VCaP (cell line): ENCODE measurements at regions not wholly inside any gene's neighbourhood (a gene's known extent, or its start where the extent isn't known, plus 50 kb on each side); places are given as distances from the start of the nearest gene placed in this dataset.

ENCODE experiments used
- H3K27ac ChIP-seq: fragments of 450-650 bp; 2 replicates; pipeline ENCODE4 v1.5.1; 2017
- TF ChIP-seq, protein P1 (sequence below): fragments of 450-650 bp; conservative IDR thresholded peaks from 2 replicates; pipeline ENCODE4 v1.5.1; 2017; ENCODE audit warnings: mild to moderate bottlenecking, moderate library complexity

- TF ChIP-seq, protein P1, sequence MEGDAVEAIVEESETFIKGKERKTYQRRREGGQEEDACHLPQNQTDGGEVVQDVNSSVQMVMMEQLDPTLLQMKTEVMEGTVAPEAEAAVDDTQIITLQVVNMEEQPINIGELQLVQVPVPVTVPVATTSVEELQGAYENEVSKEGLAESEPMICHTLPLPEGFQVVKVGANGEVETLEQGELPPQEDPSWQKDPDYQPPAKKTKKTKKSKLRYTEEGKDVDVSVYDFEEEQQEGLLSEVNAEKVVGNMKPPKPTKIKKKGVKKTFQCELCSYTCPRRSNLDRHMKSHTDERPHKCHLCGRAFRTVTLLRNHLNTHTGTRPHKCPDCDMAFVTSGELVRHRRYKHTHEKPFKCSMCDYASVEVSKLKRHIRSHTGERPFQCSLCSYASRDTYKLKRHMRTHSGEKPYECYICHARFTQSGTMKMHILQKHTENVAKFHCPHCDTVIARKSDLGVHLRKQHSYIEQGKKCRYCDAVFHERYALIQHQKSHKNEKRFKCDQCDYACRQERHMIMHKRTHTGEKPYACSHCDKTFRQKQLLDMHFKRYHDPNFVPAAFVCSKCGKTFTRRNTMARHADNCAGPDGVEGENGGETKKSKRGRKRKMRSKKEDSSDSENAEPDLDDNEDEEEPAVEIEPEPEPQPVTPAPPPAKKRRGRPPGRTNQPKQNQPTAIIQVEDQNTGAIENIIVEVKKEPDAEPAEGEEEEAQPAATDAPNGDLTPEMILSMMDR = no peak
- H3K27ac ChIP-seq = no peak overlapping the region
Measured at GRCh38 chr18:10009321-10010144, 95.7 kb downstream of the VAPA start.

DNA sequence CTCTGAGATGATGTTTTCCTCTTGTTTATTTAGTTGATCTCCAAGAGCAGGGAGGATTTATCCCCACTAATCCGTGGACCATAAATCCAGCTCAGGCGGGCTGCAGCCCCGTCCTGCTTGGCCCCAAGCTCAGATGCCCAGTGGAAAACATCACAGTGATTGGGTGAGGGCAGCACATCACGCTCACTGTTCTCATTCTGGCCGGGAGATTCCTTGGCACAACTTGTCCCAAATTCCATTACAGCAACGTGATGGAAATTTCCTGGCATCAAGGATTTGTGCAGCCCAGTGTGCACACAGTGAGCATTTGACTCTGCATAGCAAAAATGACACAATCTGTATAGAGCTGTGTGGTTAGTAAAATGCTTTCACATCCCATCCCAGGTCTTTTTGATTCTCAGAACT, 96.8 kb downstream of the VAPA start:
- no peak overlapping the region for H3K27ac ChIP-seq
- TF ChIP-seq, protein P1 = no peak

- no peak overlapping the region for H3K27ac ChIP-seq
- TF ChIP-seq, protein P1 = no peak
Measured at GRCh38 chr18:10011061-10011460, 97.2 kb downstream of the VAPA start.

GRCh38 chr18:10011751-10012150, 97.9 kb downstream of the VAPA start:
- no peak overlapping the region for H3K27ac ChIP-seq
- TF ChIP-seq, protein P1 = no peak

- no peak overlapping the region for H3K27ac ChIP-seq
- TF ChIP-seq, protein P1 = no peak
Measured at GRCh38 chr18:10012526-10012925, 98.7 kb downstream of the VAPA start.

DNA sequence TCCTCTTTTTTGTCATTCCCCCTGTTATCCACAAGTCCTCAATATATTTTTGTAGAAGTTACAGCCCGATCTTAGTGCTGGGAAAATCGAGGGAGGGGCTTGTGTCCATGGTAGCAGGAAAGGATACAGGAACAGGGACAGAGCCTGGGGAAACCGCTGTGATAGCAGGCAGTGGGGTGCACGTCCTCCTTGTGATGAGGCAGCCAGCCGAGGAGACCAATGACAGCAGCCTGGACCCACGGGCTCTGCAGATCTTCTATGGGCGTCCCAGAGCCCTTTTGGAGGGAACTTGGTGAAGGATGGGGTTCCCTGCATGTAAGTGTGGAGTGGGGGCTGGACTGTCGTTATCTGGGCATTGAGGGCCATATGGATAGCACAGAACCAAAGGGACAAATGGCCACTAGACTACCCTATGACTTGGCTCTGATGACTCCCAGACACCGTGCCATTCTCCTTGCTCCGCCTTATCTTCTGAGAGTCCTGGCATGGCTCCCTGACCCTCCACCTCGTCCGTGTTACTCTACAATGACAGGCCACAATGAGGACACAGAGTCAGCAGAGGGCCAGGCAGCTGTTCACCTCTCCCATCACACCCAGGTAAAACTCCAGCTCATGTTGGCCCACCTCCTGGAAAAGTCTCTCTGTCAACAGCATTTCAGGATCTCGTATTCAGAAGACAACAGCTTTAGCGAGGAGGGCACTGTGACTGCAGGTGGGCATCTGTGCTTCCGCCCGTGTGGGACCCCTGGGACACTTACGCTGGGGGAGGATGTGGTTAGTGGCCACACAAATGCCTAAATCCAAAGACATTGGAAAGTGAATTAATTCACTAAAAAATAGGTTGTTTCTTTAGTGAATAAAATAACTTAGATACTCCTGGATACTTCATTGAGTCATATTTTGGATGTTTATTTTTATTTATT, 100.1 kb downstream of the VAPA start:
- TF ChIP-seq, protein P1 = no peak
- H3K27ac ChIP-seq = no peak overlapping the region

GRCh38 chr18:10015288-10015701, 101.5 kb downstream of the VAPA start:
- no peak overlapping the region for H3K27ac ChIP-seq
- TF ChIP-seq, protein P1 = no peak
